Endothelial cell of umbilical vein (primary cell): ENCODE measurements at regions not wholly inside any gene's neighbourhood (a gene's known extent, or its start where the extent isn't known, plus 50 kb on each side); places are given as distances from the start of the nearest gene placed in this dataset.

ENCODE experiments used
- BruUV-seq: library from RNA; stranded (reverse); fragments of 400-500 nt; replicated peaks from 2 replicates; lab custom pipeline; 2021; lab: Mats Ljungman, UMichigan
- CTCF ChIA-PET: fragments of 300-600, 350-600 bp; sonication (Branson Sonifier 250); formaldehyde crosslinking; loops from one replicate; lab custom pipeline; 2021; ENCODE audit warnings: antibody characterized with exemption, inconsistent platforms; lab: Charles Lee
- POLR2A ChIA-PET: fragments of 300-600, 350-600 bp; sonication (Branson Sonifier 250); formaldehyde crosslinking; loops from one replicate; lab custom pipeline; 2021; ENCODE audit warnings: antibody characterized with exemption, inconsistent platforms; lab: Charles Lee
- DNase-seq: peaks from one replicate; pipeline ENCODE4 v3.0.0-alpha.2; 2011; ENCODE audit warnings: low read depth, low spot score
- FAIRE-seq: peaks from 2 replicates; lab custom pipeline; 2011; peaks lifted over from hg19 to GRCh38; lab: Jason Lieb, UNC
- H2AFZ ChIP-seq: 2 replicates; pipeline ENCODE4 v1.6.0; 2012; ENCODE audit warnings: low read depth, low read length, control low read depth, inconsistent platforms
- H3K27ac ChIP-seq: 2 replicates; pipeline ENCODE4 v1.5.1; 2011; ENCODE audit warnings: low read depth, mild to moderate bottlenecking, control low read depth, low read length, moderate library complexity; ENCODE audit not compliant: insufficient read depth
- H3K27me3 ChIP-seq, 2 experiments: 2 replicates each; pipeline versions ENCODE4 v1.6.0 to v1.6.1; 2011; ENCODE audit warnings: low read length in 2 of 2, mixed read lengths in 1 of 2; ENCODE audit not compliant: control insufficient read depth in 2 of 2, insufficient read depth in 2 of 2
- H3K36me3 ChIP-seq, 2 experiments: 2 replicates in 1 of 2; 3 replicates in 1 of 2; pipeline ENCODE4 v1.5.1; 2011; ENCODE audit warnings: low read length in 2 of 2, mild to moderate bottlenecking in 1 of 2, moderate library complexity in 1 of 2; ENCODE audit not compliant: control insufficient read depth in 2 of 2, insufficient read depth in 2 of 2; ENCODE audit errors: extremely low read depth in 1 of 2
- H3K4me1 ChIP-seq: 3 replicates; pipeline ENCODE4 v1.5.1; 2011; ENCODE audit warnings: mild to moderate bottlenecking, low read length; ENCODE audit not compliant: control insufficient read depth, insufficient read depth; ENCODE audit errors: extremely low read depth
- H3K4me2 ChIP-seq: 2 replicates; pipeline ENCODE4 v1.6.1; 2011; ENCODE audit warnings: low read length, control low read depth, mixed read lengths; ENCODE audit not compliant: insufficient read depth
- H3K4me3 ChIP-seq, 3 experiments: fragments of 200-600 bp in 1 of 3; sonication (generic), shearing (Covaris generic) in 1 of 3; replicated peaks in 1 of 3; 2 replicates each; pipeline ENCODE4 v1.5.1; 2011 to 2016; ENCODE audit warnings: control low read depth in 3 of 3, low read length in 3 of 3, mild to moderate bottlenecking in 2 of 3, inconsistent platforms in 1 of 3, low read depth in 1 of 3, moderate library complexity in 1 of 3; ENCODE audit not compliant: insufficient read depth in 1 of 3
- H3K79me2 ChIP-seq: 2 replicates; pipeline ENCODE4 v1.6.0; 2012; ENCODE audit warnings: low read length, inconsistent platforms; ENCODE audit not compliant: control insufficient read depth, insufficient read depth
- H3K9ac ChIP-seq: replicated peaks from 2 replicates; pipeline ENCODE3; 2011; ENCODE audit warnings: low read length, control low read depth; ENCODE audit not compliant: insufficient read depth; ENCODE audit errors: extremely low read depth
- H3K9me1 ChIP-seq: replicated peaks from 3 replicates; pipeline ENCODE4 v1.6.0; 2011; ENCODE audit warnings: mild to moderate bottlenecking, low read length; ENCODE audit not compliant: control insufficient read depth, insufficient read depth; ENCODE audit errors: extremely low read depth
- H3K9me3 ChIP-seq: replicated peaks from 2 replicates; pipeline ENCODE4 v1.5.1; 2012; ENCODE audit warnings: low read length, inconsistent platforms; ENCODE audit not compliant: control insufficient read depth, insufficient read depth
- H4K20me1 ChIP-seq: replicated peaks from 2 replicates; pipeline ENCODE3; 2011; ENCODE audit warnings: mild to moderate bottlenecking, low read length; ENCODE audit not compliant: control insufficient read depth, insufficient read depth; ENCODE audit errors: extremely low read depth
- CTCF ChIP-seq, 2 donors: IDR thresholded peaks; 1 replicate in 1 of 2; 2 replicates in 1 of 2; pipeline ENCODE4 v1.5.1; 2011; ENCODE audit warnings: low read length in 2 of 2, mild to moderate bottlenecking in 2 of 2, moderate library complexity in 2 of 2, control low read depth in 1 of 2, inconsistent platforms in 1 of 2, low read depth in 1 of 2; ENCODE audit not compliant: insufficient read depth in 1 of 2; ENCODE audit errors: extremely low read depth in 1 of 2
- EZH2 ChIP-seq: IDR thresholded peaks from 2 replicates; pipeline ENCODE4 v1.6.1; 2012; ENCODE audit warnings: borderline replicate concordance, low read depth, mild to moderate bottlenecking, moderate library complexity, low read length, inconsistent platforms; ENCODE audit not compliant: severe bottlenecking
- FOS ChIP-seq: IDR thresholded peaks from 2 replicates; pipeline ENCODE4 v1.6.1; 2011; ENCODE audit warnings: mild to moderate bottlenecking, low read length, moderate library complexity, borderline replicate concordance; ENCODE audit not compliant: insufficient read depth
- GATA2 ChIP-seq: IDR thresholded peaks from 2 replicates; pipeline ENCODE4 v1.7.0; 2011; ENCODE audit warnings: low read depth, mild to moderate bottlenecking, moderate library complexity, mixed read lengths, low read length; ENCODE audit not compliant: insufficient read length, insufficient read depth
- JUN ChIP-seq: IDR thresholded peaks from 2 replicates; pipeline ENCODE4 v1.6.1; 2011; ENCODE audit warnings: borderline replicate concordance, low read depth; ENCODE audit not compliant: insufficient read length, insufficient read depth
- MAX ChIP-seq: IDR thresholded peaks from 2 replicates; pipeline ENCODE4 v1.6.1; 2011; ENCODE audit not compliant: insufficient read depth, insufficient read length
- MYC ChIP-seq: IDR thresholded peaks from one replicate; pipeline ENCODE4 v1.6.1; 2011; ENCODE audit warnings: mild to moderate bottlenecking, low read depth, low read length
- POLR2A ChIP-seq: IDR thresholded peaks from 2 replicates; pipeline ENCODE4 v1.6.1; 2012; ENCODE audit warnings: low read depth, mild to moderate bottlenecking, control low read depth, low read length
- POLR2AphosphoS5 ChIP-seq: IDR thresholded peaks from 2 replicates; pipeline ENCODE4 v1.6.1; 2012; ENCODE audit warnings: low read depth, mild to moderate bottlenecking, control low read depth, low read length, moderate library complexity; ENCODE audit not compliant: insufficient read depth
- dilution Hi-C: fragments of 300-500 bp; cut with MboI; formaldehyde crosslinking; loops from one replicate; pipeline ENCODE4 v1.15.0; 2019; ENCODE audit warnings: low sequenced_read_pairs; ENCODE audit not compliant: extremely low pct_ligation_motif_present
- intact Hi-C: fragments of 100-400 bp; cut with micrococcal nuclease; formaldehyde crosslinking; loops from one replicate; pipeline ENCODE4 v1.10.0; 2022

DNA sequence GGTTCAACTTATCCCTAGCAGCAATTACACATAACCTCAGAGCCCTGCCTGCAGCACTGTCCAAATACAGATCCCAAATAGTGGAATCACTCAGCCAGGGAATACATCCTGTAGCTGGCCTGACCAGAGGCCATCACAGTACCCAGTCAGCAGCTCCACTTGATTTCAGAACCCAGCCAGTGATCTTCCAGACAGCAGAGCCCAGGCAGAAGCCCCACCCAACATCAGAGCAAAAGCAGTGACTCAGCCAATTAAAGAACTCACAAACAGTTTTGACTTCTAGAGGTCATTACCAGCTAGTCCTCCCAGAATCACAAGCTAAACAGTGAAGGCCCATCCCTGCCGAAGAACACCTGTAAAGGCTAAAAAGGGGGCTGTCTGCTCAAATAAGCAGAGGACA is 118.0 kb upstream of the SRD5A2 start:
- Histone ChIP-seq H3K36me3 (no peaks in the 10 kb centered on the region), H3K79me2 (no peaks in the 10 kb centered on the region), H3K4me2 (no peak overlapping the region), H3K27me3 (no peaks in the 10 kb centered on the region), H3K4me1 (no peaks in the 10 kb centered on the region), H3K9me1 (no peaks in the 10 kb centered on the region), H2AFZ (no peak overlapping the region), H4K20me1 (no peaks in the 10 kb centered on the region), H3K4me3 (no peak overlapping the region), H3K27ac (no peak overlapping the region), H3K9me3 (peaks cover 3% of the 10 kb centered on the region), H3K9ac (no peak overlapping the region)
- dilution Hi-C loops (no loop called here), intact Hi-C loops (no loop called here)
- TF ChIP-seq GATA2 = no peak
- no peak for TF ChIP-seq POLR2A
- TF ChIP-seq EZH2 = no peak
- TF ChIP-seq POLR2AphosphoS5 = no peak
- TF ChIP-seq MAX = no peak
- no peak for TF ChIP-seq JUN
- no peak for TF ChIP-seq MYC
- no peak for TF ChIP-seq FOS
- TF ChIP-seq CTCF (IDR thresholded peaks at IDR 0.05; ENCODE audit: extremely low read depth in 1 of 2, insufficient read depth in 1 of 2, low read depth in 1 of 2, low read length in 2 of 2) = no peak
- no TSS peak for BruUV-seq
- no peak for DNase-seq
- ChIA-PET CTCF (interaction anchor here (1.0 kb wide), 1 partner anchor 11 kb away, joined by 3 read pairs; no protein-coding TSS in a partner anchor), POLR2A (no interaction called here)
- FAIRE-seq = no peak
